A549 (cell line): ENCODE measurements at regions not wholly inside any gene's neighbourhood (a gene's known extent, or its start where the extent isn't known, plus 50 kb on each side); places are given as distances from the start of the nearest gene placed in this dataset.
"Not testable (repeated sequence)": the region's sequence is repeated elsewhere in the genome, so short reads cannot be mapped to it uniquely, and the experiment has no call there.

Source experiments
- ATAC-seq, 2 experiments: fragments of 200-7000 bp in 1 of 2; fragments of >200 bp in 1 of 2; cut with Nextera tagmentation in 1 of 2; cut with Tn5 transposase in 1 of 2; 3 replicates each; pipeline versions ENCODE4 v1.8.0 to v1.9.1; 2018 to 2020; ENCODE audit warnings: mild to moderate bottlenecking in 1 of 2, moderate library complexity in 1 of 2
- CTCF ChIA-PET: fragments of 300-600 bp; sonication (Branson Sonifier 250); formaldehyde crosslinking; extraction: SDS; loops from one replicate; lab custom pipeline; 2021; ENCODE audit warnings: antibody characterized with exemption, inconsistent platforms; lab: Yijun Ruan, JAX
- POLR2A ChIA-PET: fragments of 350-600 bp; formaldehyde crosslinking; extraction: SDS; loops from one replicate; lab custom pipeline; 2021; ENCODE audit warnings: antibody characterized with exemption, inconsistent platforms; lab: Yijun Ruan, JAX
- DNase-seq, 2 experiments: peaks; one replicate each; pipeline versions ENCODE4 v3.0.0 to v3.0.0-alpha.2; 2011 to 2016; ENCODE audit warnings: low read depth in 1 of 2, low spot score in 1 of 2
- FAIRE-seq: peaks from 2 replicates; lab custom pipeline; 2011; peaks lifted over from hg19 to GRCh38; lab: Jason Lieb, UNC
- H3K27ac ChIP-seq, 2 experiments: fragments of >200 bp; sonication (Bioruptor Twin); formaldehyde crosslinking; 3 replicates each; pipeline ENCODE4 v1.5.1; 2016 to 2017
- H3K4me1 ChIP-seq: fragments of >200 bp; sonication (Bioruptor Twin); formaldehyde crosslinking; 3 replicates; pipeline ENCODE4 v1.6.1; 2016
- H3K4me2 ChIP-seq: fragments of >200 bp; sonication (Bioruptor Twin); formaldehyde crosslinking; 3 replicates; pipeline ENCODE4 v1.6.1; 2016
- H3K4me3 ChIP-seq: fragments of >200 bp; sonication (Bioruptor Twin); formaldehyde crosslinking; 3 replicates; pipeline ENCODE4 v1.5.1; 2016
- H3K9me3 ChIP-seq: fragments of >200 bp; sonication (Bioruptor Twin); formaldehyde crosslinking; 3 replicates; pipeline ENCODE4 v1.6.1; 2016
- BCL3 ChIP-seq: fragments of >200 bp; sonication (Bioruptor Twin); formaldehyde crosslinking; IDR thresholded peaks from 3 replicates; pipeline ENCODE4 v1.6.1; 2016
- CEBPB ChIP-seq, 2 experiments: fragments of >200 bp in 1 of 2; sonication (Bioruptor Twin) in 1 of 2; formaldehyde crosslinking in 1 of 2; IDR thresholded peaks; 2 replicates each; pipeline ENCODE4 v1.6.1; 2012 to 2016
- E2F6 ChIP-seq: IDR thresholded peaks from 2 replicates; pipeline ENCODE4 v1.6.1; 2012; ENCODE audit warnings: low read depth, borderline replicate concordance
- EP300 ChIP-seq, 2 experiments: fragments of >200 bp; sonication (Bioruptor Twin); formaldehyde crosslinking; IDR thresholded peaks; 2 replicates in 1 of 2; 3 replicates in 1 of 2; pipeline ENCODE4 v1.6.1; 2016 to 2017
- FOSL2 ChIP-seq, 2 experiments: fragments of 450-650 bp in 1 of 2; fragments of >200 bp in 1 of 2; sonication (Bioruptor Twin) in 1 of 2; formaldehyde crosslinking; IDR thresholded peaks; 2 replicates each; pipeline versions ENCODE4 v1.5.0 to v1.6.1; 2016 to 2020; ENCODE audit warnings: mild to moderate bottlenecking in 1 of 2, moderate library complexity in 1 of 2
- FOXS1 ChIP-seq: fragments of 250-450 bp; sonication (Bioruptor Pico); IDR thresholded peaks from 2 replicates; pipeline ENCODE4 v1.5.0; 2020; ENCODE audit warnings: mild to moderate bottlenecking, moderate library complexity
- GATA3 ChIP-seq: IDR thresholded peaks from 2 replicates; pipeline ENCODE4 v1.6.1; 2012; ENCODE audit warnings: borderline replicate concordance
- HEYL ChIP-seq: fragments of 250-450 bp; sonication (Bioruptor Pico); IDR thresholded peaks from 2 replicates; pipeline ENCODE4 v1.8.0; 2021; ENCODE audit warnings: mild to moderate bottlenecking, moderate library complexity
- HOXA7 ChIP-seq: fragments of 250-450 bp; sonication (Bioruptor Pico); IDR thresholded peaks from 2 replicates; pipeline ENCODE4 v1.5.0; 2020; ENCODE audit warnings: mild to moderate bottlenecking, moderate library complexity
- MAFK ChIP-seq: fragments of 450-650 bp; IDR thresholded peaks from 2 replicates; pipeline ENCODE4 v1.6.1; 2014; ENCODE audit not compliant: partially characterized antibody
- MYC ChIP-seq: IDR thresholded peaks from 2 replicates; pipeline ENCODE4 v1.6.1; 2012; ENCODE audit warnings: mild to moderate bottlenecking, inconsistent platforms, low read length, improper control_type of control experiment, borderline replicate concordance
- PBX3 ChIP-seq: IDR thresholded peaks from 2 replicates; pipeline ENCODE4 v1.6.1; 2012
- PHF8 ChIP-seq: fragments of 200-600 bp; sonication (generic); IDR thresholded peaks from 2 replicates; pipeline ENCODE4 v1.6.1; 2016; ENCODE audit warnings: low read depth, mild to moderate bottlenecking, antibody characterized with exemption, moderate library complexity, borderline replicate concordance
- POLR2AphosphoS2 ChIP-seq: conservative IDR thresholded peaks from 2 replicates; pipeline ENCODE4 v1.6.1; 2012; ENCODE audit warnings: low read length, improper control_type of control experiment, inconsistent platforms
- RAD21 ChIP-seq, 2 experiments: fragments of >200 bp in 1 of 2; sonication (Bioruptor Twin) in 1 of 2; formaldehyde crosslinking in 1 of 2; IDR thresholded peaks in 1 of 2; conservative IDR thresholded peaks in 1 of 2; 2 replicates in 1 of 2; 3 replicates in 1 of 2; pipeline ENCODE4 v1.6.1; 2012 to 2018; ENCODE audit warnings: inconsistent platforms in 1 of 2
- REST ChIP-seq: fragments of 200-600 bp; sonication (generic); IDR thresholded peaks from 2 replicates; pipeline ENCODE4 v1.6.1; 2016; ENCODE audit warnings: antibody characterized with exemption, mild to moderate bottlenecking, moderate library complexity
- RNF2 ChIP-seq: fragments of 200-600 bp; sonication (generic); IDR thresholded peaks from 2 replicates; pipeline ENCODE4 v1.6.1; 2016; ENCODE audit warnings: low read depth, mild to moderate bottlenecking, antibody characterized with exemption, moderate library complexity, borderline replicate concordance
- ZC3H11A ChIP-seq: fragments of 450-650 bp; IDR thresholded peaks from 2 replicates; pipeline ENCODE4 v1.6.1; 2014; ENCODE audit warnings: antibody characterized with exemption, mild to moderate bottlenecking
- WGBS: methylation state at CpG from one replicate; pipeline ENCODE4 v1.1.6; 2017; ENCODE audit errors: missing lambda C conversion rate; 5-methylcytosine and 5-hydroxymethylcytosine counted together

- TF ChIP-seq E2F6 (no peak), HOXA7 (no peak), ZC3H11A (no peak), FOXS1 (CRISPR knock-in tag) (no peak)
Measured at GRCh38 chr1:115529216-115529897, 112.4 kb upstream of the VANGL1 start (continued).

- POLR2A ChIA-PET, DNase-seq, H3K4me2 ChIP-seq, H3K27ac ChIP-seq, H3K4me1 ChIP-seq, FAIRE-seq, ATAC-seq, H3K9me3 ChIP-seq, H3K4me3 ChIP-seq: not testable (repeated sequence)
- CTCF ChIA-PET: interaction anchor here (0.6 to 0.7 kb wide), 2 partner anchors 178 to 814 kb away, joined by 3 read pairs; no protein-coding TSS in a partner anchor
- 65% methylated on average over 3 of the region's 3 CpGs for WGBS
Measured at GRCh38 chr1:115528336-115528735, 113.4 kb upstream of the VANGL1 start.

GRCh38 chr1:115527746-115528145 lies 114.0 kb upstream of the VANGL1 start:
- H3K4me3 ChIP-seq: no peak overlapping the region
- no peak for DNase-seq
- FAIRE-seq: no peak
- peaks cover 6% of the 10 kb centered on the region; the same call in 1 of the 3 replicates for H3K4me1 ChIP-seq
- CTCF ChIA-PET: interaction anchor here (1.0 kb wide), 1 partner anchor 388 kb away, joined by 4 read pairs; no protein-coding TSS in a partner anchor
- no peak overlapping the region for H3K4me2 ChIP-seq
- WGBS: 75% methylated on average over 5 of the region's 5 CpGs
- no peaks in the 10 kb centered on the region for H3K9me3 ChIP-seq
- ATAC-seq: no peak
- no peak overlapping the region for H3K27ac ChIP-seq
- POLR2A ChIA-PET: no interaction called here
- TF ChIP-seq PHF8 (no peak), POLR2AphosphoS2 (no peak), REST (no peak), FOSL2 (IDR thresholded peaks at IDR 0.05) (no peak), FOSL2 (CRISPR knock-in tag; IDR thresholded peaks at IDR 0.05) (no peak), RNF2 (no peak), BCL3 (no peak), PBX3 (no peak), HEYL (CRISPR knock-in tag) (no peak), MAFK (no peak), CEBPB (IDR thresholded peaks at IDR 0.05) (no peak), EP300 (IDR thresholded peaks at IDR 0.05) (no peak), RAD21 (conservative IDR thresholded peaks at IDR 0.05 in 1 of 2, IDR thresholded peaks at IDR 0.05 in 1 of 2) (no peak), GATA3 (no peak), MYC (no peak)
